ENCODE measurements at regions not wholly inside any gene's neighbourhood (a gene's known extent, or its start where the extent isn't known, plus 50 kb on each side); places are given as distances from the start of the nearest gene placed in this dataset.
"Not testable (repeated sequence)": the region's sequence is repeated elsewhere in the genome, so short reads cannot be mapped to it uniquely, and the experiment has no call there.

- TF ChIP-seq CTCF (IDR thresholded peaks at IDR 0.05): no peak
- Mint-ChIP-seq H3K4me1 (ENCODE audit: low read depth) (peaks cover 6% of the 10 kb centered on the region; the same call in 1 of the 2 replicates), H3K36me3 (ENCODE audit: low read depth) (no peaks in the 10 kb centered on the region), H3K27ac (no peak overlapping the region), H3K9me3 (no peaks in the 10 kb centered on the region), H3K4me3 (no peak overlapping the region), H3K27me3 (ENCODE audit: insufficient read depth) (peaks cover 4% of the 10 kb centered on the region)
- DNase-seq: no peak
Measured at GRCh38 chr7:29647020-29647654, 83.5 kb downstream of the PRR15 start.

- not testable (repeated sequence) for H3K27me3 Mint-ChIP-seq (ENCODE audit: insufficient read depth); H3K9me3 Mint-ChIP-seq; H3K4me1 Mint-ChIP-seq (ENCODE audit: low read depth); H3K4me3 Mint-ChIP-seq; H3K27ac Mint-ChIP-seq; DNase-seq; H3K36me3 Mint-ChIP-seq (ENCODE audit: low read depth)
Measured at GRCh38 chr7:29647691-29648210, 84.1 kb downstream of the PRR15 start.

GRCh38 chr7:29649028-29649716 is 85.5 kb downstream of the PRR15 start:
- no peak for TF ChIP-seq CTCF (IDR thresholded peaks at IDR 0.05)
- H3K9me3 Mint-ChIP-seq: no peaks in the 10 kb centered on the region

GRCh38 chr7:29649876-29650275 is 86.2 kb downstream of the PRR15 start:
- no peak overlapping the region for H3K4me3 Mint-ChIP-seq
- H3K27me3 Mint-ChIP-seq (ENCODE audit: insufficient read depth): no peaks in the 10 kb centered on the region; the same call in none of the 2 replicates
- TF ChIP-seq CTCF (IDR thresholded peaks at IDR 0.05): no peak
- no peak for DNase-seq
- H3K36me3 Mint-ChIP-seq (ENCODE audit: low read depth): no peaks in the 10 kb centered on the region
- H3K4me1 Mint-ChIP-seq (ENCODE audit: low read depth): peaks cover 6% of the 10 kb centered on the region; the same call in 1 of the 2 replicates
- no peak overlapping the region for H3K27ac Mint-ChIP-seq
- no peaks in the 10 kb centered on the region for H3K9me3 Mint-ChIP-seq

More at GRCh38 chr7:29649028-29649716, 85.5 kb downstream of the PRR15 start:
- no peak overlapping the region for H3K27ac Mint-ChIP-seq
- no peak for DNase-seq
- no peaks in the 10 kb centered on the region; the same call in none of the 2 replicates for H3K27me3 Mint-ChIP-seq (ENCODE audit: insufficient read depth)
- peaks cover 6% of the 10 kb centered on the region; the same call in 1 of the 2 replicates for H3K4me1 Mint-ChIP-seq (ENCODE audit: low read depth)
- no peak overlapping the region for H3K4me3 Mint-ChIP-seq
- H3K36me3 Mint-ChIP-seq (ENCODE audit: low read depth): no peaks in the 10 kb centered on the region

- no peak for DNase-seq
- Mint-ChIP-seq H3K27me3 (ENCODE audit: insufficient read depth) (no peaks in the 10 kb centered on the region; the same call in none of the 2 replicates), H3K27ac (no peak overlapping the region), H3K9me3 (no peaks in the 10 kb centered on the region), H3K36me3 (ENCODE audit: low read depth) (no peaks in the 10 kb centered on the region), H3K4me1 (ENCODE audit: low read depth) (peaks cover 5% of the 10 kb centered on the region; the same call in 1 of the 2 replicates), H3K4me3 (no peak overlapping the region)
- no peak for TF ChIP-seq CTCF (IDR thresholded peaks at IDR 0.05)
Measured at GRCh38 chr7:29651477-29651876, 87.8 kb downstream of the PRR15 start.

- Mint-ChIP-seq H3K27ac (no peak overlapping the region), H3K9me3 (no peaks in the 10 kb centered on the region), H3K4me1 (ENCODE audit: low read depth) (no peaks in the 10 kb centered on the region; the same call in 1 of the 2 replicates), H3K4me3 (no peak overlapping the region), H3K27me3 (ENCODE audit: insufficient read depth) (no peaks in the 10 kb centered on the region; the same call in 1 of the 2 replicates), H3K36me3 (ENCODE audit: low read depth) (no peaks in the 10 kb centered on the region)
- DNase-seq: no peak
- TF ChIP-seq CTCF (IDR thresholded peaks at IDR 0.05): no peak
Measured at GRCh38 chr7:29652556-29652955, 88.9 kb downstream of the PRR15 start.

- not testable (repeated sequence) for H3K4me3 Mint-ChIP-seq; H3K27me3 Mint-ChIP-seq (ENCODE audit: insufficient read depth); H3K27ac Mint-ChIP-seq; DNase-seq; H3K9me3 Mint-ChIP-seq; H3K4me1 Mint-ChIP-seq (ENCODE audit: low read depth); H3K36me3 Mint-ChIP-seq (ENCODE audit: low read depth)
Measured at GRCh38 chr7:29654340-29654739, 90.7 kb downstream of the PRR15 start.

Measured in HFFc6 (cell line).